ENCODE measurements at regions not wholly inside any gene's neighbourhood (a gene's known extent, or its start where the extent isn't known, plus 50 kb on each side); places are given as distances from the start of the nearest gene placed in this dataset.

DNA sequence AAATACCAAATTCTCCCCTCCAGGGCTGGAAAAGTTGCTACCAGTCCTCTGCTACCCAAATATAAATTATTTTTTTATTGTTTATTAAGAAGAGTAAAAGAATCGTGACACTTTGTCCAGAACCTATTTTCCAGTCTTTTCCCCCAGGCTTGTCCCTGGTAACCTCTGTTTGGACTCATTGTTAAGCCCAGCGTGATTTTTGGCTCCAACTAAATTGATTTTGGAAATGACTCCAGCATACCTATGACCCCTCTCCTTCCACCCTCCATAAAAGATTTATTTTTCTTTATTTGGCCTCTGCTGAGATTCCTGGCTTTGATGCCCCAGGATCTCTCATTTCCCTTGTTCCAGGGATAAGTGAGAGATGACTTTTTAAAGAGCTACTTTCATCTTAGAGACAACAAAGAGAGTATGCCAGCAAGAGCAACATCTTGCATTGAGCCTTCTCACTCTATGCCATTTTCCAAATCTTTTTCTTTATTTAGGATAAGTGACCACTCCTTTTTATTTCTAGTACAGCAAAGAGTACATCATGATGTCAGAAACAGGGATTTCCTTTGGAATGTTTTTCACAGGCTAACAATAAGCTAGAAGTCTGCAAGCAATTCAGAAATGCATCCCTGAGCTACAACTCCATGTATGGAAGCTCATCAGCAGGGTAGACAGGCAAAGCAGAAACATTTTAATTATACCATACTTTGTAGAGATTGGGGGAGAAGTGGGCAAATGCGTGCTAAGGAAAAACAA is 75.8 kb downstream of the DAD1 start:
- DNase-seq (ENCODE audit: low spot score), result no peak

DNA sequence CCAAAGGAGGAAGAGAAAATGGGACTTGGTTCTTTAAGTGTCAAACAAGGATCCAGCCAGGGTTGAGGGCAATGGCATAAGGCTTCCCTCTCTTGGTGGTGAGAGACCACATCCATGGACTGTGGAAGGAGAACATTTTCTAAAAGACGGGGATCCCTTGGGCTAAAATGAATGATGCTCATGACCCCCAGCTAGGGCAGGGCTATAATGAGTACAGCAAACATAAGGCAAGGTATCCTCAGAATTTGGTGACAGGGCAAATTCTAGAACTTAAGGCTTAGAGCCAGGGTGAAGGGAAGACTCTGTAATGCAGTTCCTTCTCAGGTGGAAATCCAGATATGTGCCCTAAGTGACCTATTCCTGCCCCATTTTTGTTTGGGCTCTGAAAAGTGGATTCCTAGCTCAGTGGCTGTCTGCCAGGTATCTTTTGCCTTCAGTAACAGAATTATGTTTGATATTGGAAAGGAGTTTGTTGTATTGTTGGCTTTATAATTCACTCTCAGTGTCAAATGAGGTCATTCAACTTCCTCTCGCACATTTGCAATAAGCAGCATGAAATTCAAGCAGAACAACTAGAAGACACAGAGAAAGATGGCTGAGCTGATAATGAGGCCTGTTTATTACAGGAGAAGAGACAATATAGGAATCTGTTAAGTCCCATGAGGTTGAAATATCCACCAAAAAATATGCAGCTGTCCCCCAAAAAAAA is 76.8 kb downstream of the DAD1 start:
- DNase-seq (ENCODE audit: low spot score), result no peak

DNA sequence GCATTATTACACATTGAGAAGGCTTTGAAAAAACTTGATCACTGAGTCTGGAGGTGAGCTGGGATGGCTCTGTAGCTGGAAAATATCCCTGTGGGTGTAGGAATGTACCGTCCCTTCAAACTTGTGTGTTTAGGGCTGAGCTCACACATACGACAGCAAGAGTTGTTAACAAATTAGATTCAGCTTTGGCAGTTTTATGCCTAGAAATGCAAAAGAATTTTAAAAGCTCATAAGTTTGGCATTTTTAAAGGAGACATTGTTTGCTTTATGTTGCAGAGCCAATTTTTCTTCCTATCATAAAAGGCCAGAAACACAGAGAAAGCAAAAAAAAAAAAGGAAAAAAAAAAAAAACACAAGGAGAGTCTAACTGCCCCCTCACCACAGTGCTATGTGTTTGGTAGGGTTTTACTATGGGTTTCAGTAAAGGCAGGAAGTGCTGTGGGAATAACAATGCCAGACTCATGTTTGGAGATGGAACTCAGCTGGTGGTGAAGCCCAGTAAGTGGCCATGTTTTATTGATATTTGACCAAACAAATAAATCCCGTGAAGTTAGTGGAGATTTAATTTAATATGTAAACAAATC is 78.4 kb downstream of the DAD1 start:
- no peak for DNase-seq (ENCODE audit: low spot score)

DNA sequence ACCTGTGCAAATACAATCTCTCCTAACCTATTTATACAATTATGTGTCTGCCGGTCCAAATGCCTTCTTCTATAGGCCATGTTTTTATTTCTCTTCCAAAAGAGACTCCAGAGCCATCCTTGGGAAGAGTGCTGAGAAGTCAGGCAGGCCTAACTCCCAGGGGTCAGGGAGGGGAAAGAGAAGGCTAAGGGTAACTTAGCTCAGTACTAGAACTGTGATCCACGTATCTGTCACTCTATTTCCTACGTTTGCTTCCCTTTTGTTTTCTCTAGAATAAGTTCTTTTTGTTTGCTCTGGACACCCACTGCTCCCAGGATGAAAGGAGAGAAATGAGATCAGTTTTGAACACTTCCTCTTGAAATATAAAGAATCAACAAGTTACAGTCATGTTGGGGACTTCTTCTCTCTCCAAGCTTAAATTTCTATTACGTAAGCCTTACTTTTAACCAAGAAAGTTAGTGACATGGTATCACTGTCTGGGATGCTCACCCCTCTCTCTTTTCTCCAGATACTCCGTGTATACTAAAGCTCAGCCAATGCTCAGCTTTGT is 79.2 kb downstream of the DAD1 start:
- DNase-seq (ENCODE audit: low spot score), result no peak

DNA sequence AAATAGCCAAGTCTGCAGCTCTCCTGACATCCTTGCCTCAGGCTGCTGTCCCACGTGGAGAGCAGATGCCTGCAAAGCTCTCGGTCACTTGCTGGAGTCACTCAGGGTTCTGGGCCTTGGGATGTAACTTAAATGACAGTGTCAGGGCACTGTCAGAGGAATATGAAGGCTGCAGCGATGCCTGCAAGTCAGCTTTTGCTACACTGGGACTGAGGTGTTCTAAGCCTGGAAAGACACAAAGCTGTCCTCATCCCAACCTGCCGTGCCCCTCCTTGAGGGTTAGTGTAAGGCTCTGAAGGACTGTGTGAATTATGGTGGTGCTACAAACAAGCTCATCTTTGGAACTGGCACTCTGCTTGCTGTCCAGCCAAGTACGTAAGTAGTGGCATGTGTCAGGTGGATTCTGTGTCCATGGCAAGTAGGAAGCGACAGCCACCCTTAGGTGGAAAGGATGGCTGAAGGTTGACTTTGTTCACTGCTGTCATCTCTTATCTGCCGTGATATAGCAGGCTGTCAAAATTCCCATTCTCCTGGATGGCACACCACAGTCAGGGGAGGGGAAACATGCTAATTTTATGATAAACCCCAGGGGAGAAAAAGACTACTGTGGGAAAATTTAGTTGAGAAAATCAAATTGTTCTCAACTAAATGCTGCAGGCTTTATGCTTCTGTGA is 79.9 kb downstream of the DAD1 start:
- DNase-seq (ENCODE audit: low spot score), result no peak

- no peak for DNase-seq (ENCODE audit: low spot score)
Measured at GRCh38 chr14:22508662-22509035, 80.4 kb downstream of the DAD1 start.

DNA sequence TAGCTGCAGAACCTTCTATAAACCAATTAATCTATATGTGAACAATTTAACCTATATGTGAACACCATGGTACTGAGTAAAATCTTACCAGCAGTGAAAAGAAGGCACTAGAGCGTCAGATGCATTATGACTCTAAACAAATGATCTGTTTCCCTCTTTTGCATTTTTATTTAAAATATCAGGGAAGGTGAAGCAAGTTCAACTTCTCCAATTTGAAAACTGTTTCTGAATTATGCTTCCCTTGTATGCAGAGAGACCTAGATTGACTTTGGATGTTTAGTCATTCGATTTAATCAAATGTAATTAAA is 80.9 kb downstream of the DAD1 start:
- no peak for DNase-seq (ENCODE audit: low spot score)

DNA sequence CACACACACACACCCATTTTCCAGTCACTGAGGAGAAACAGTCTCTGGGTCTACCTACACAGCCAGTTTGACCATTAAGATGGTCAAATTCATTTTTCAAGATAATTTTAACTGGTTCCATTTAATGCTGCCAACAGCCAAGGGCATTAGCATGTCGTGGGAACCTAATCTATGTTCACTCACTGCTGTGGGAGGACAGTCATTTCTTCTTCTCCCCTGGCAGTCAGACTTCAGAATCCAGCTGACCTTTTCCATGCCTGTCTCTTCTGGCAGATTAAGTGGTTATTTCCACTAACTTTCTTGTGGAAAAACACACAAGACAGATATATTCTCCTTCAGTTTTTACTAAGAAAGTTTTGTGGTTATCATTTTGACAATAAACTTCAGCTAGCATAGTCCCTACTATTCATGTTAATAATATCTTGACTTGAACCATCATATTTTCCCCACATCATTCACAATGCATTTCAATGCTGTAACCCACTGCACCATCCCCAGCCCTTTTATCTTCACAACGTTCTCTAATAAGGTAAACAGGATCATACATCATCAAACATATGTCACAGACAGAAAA is 82.2 kb downstream of the DAD1 start:
- no peak for DNase-seq (ENCODE audit: low spot score)

GRCh38 chr14:22506378-22506710 is 82.7 kb downstream of the DAD1 start:
- no peak for DNase-seq (ENCODE audit: low spot score)

DNA sequence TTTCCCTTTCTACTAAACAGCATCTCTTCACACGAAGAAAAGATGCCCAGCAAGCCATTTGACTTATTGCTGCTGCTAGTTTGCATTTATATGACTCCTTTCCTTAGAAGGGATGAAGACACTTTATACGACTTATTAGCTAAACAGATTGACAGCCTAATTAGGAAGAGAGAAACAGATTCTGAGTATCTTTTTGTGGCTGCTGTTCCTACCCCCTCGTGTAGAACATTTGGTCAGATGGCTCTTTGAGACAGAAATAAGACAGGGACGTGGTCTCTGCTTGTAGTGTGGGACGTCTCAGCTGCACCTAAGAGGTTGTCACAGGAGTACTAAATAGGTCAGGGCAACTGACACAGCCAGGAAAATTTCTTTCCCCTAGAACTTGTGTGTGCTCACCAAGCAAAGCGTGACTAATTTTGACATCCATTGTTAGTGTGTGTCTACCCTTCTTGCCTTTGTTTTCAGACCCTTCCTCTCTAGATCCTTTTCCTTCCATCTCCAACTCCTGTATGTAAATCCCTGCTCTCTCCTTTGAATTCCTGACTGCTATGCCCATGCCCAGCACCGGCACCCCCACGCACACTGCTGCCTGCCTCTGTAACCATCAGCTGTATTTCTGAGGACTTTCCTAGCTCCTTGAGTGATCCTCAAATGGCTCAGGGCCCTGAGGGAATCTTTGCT is 83.2 kb downstream of the DAD1 start:
- no peak for DNase-seq (ENCODE audit: low spot score)

DNA sequence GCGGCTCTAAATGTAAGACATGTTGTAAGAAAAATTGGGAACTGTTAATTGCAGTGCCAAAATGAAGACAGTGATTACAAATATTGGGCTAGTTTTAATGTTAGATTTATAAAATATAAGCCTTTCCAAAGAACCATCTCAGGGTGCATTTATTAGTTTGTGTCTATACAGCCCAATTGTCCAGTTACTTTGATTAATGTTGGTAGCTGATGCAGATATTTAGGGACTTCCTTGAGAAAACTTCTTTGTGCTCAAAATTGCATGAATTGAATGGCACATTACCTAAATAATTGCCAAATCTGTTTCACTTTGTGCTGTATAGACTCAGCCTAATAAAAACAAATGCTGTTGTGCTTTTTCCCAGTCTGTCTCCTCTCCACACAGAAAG is 83.7 kb downstream of the DAD1 start:
- no peak for DNase-seq (ENCODE audit: low spot score)

DNA sequence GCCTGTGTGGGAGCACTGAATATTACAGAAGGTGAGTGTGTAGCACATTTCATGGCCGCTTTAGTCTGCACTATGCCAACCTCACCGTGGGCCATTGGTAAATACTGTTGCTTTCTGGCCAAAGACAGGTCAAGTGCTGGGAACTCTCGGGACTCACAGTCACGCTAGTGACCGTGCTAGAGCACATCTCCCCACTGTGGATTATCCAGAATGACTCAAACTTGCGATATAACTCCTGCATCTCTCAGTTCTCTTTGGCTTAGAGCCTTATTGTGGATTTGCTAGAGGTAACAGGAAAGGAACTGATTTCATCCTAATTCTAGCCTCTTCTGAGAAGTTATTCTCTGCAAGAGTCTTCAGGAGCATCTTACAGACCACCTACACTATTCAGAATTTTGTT is 86.5 kb downstream of the DAD1 start:
- no peak for DNase-seq (ENCODE audit: low spot score)

GRCh38 chr14:22502007-22502406 is 87.0 kb downstream of the DAD1 start:
- no peak for DNase-seq (ENCODE audit: low spot score)

DNA sequence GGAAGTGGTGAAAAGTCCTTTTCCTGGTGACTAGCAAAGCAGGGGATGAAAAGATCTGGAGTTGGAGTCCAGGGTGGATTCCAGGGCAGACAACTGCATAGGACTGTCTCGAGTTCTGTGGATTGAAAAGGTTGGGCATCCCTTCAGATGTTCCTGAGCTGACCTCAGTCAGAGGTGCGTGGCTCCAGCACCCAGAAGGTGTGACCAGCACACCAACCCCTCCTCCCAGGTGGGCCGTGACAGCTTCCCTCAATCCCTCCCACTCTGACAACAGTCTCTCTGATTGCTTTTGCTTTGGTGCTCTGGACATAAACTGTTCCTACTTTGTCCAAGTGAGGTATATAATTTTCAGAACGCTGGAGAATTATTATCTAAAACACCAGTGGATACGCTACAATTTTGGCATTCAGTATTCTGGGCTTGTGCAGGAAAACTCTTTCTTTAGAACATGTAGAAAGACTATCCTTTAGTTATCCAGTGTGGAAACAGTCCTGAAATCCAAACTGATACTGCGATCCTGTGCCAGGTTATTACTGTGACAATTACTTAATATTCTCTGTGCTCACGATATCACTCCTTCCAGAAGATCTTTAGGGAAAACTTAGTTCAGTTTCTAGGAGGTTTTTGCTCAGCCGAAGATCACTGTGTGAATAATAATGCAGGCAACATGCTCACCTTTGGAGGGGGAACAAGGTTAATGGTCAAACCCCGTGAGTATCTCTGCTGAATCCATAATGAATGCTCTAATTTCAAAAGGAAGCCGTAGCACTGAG is 87.9 kb downstream of the DAD1 start:
- no peak for DNase-seq (ENCODE audit: low spot score)

DNA sequence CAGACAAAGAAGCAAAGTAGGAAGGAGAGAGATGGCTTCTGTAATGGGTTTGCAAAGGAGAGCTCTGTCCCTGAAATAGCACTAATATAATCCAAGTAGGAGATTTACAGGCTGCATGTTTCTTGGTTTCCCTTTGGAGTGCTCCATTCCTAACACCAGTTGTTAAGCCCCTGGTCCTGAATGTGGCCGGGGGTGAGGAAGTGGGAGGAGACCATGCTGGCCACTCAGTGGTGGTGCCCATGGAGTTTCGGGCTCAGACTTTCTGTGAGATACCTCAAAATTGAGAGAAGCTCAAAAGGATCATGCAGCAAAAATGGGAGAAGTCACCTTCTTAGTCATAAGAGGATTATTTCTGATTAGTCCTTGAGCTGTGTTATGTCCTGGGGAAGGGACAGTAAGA is 88.5 kb downstream of the DAD1 start:
- no peak for DNase-seq (ENCODE audit: low spot score)

GRCh38 chr14:22497671-22498093 is 91.3 kb downstream of the DAD1 start:
- DNase-seq (ENCODE audit: low spot score), result no peak

- DNase-seq (ENCODE audit: low spot score), result no peak
Measured at GRCh38 chr14:22497144-22497423, 91.9 kb downstream of the DAD1 start.

GRCh38 chr14:22494486-22495135 is 94.4 kb downstream of the DAD1 start:
- DNase-seq (ENCODE audit: low spot score), result no peak

GRCh38 chr14:22493753-22494152 is 95.3 kb downstream of the DAD1 start:
- no peak for DNase-seq (ENCODE audit: low spot score)

DNA sequence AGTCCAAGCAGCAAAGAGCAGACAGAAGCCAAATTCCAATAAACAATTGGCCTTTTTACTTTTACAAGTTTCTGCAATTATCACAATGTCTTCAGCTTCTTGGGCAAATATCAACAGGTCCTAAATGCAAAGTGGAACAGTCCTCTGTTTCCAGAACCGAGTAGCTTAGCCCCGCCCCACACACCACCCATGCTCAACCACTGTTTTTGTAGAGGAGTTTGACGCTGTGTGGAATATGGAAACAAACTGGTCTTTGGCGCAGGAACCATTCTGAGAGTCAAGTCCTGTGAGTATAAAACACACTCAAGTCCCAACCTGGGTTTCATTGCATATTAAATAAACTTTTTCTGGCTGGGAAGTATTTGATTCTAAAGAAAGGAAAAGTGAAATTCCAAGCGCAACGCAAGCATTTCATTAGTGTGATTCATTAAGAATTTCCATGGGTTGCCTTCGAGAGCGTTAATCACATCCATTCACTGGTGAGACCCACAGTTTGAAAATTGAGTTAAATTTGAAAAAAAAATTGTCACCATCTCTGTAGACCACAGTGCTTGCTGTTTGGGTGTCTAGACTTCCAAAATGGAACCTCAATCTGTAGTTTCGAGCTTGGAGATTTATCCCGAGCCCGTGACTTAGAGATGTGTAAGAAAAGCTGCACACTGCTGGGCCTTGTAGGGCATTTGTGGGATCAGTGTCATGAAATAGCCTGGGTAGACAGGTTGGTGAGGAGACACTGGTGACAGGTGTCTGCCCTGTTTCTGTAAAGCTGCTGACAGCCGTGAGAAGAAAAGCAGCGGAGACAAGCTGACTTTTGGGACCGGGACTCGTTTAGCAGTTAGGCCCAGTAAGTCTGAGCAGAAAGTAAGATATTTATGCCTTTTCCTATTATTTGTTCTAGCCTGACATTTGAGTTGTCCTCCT is 96.1 kb downstream of the DAD1 start:
- no peak for DNase-seq (ENCODE audit: low spot score)
